HG02885 (cell line): ENCODE measurements at regions not wholly inside any gene's neighbourhood (a gene's known extent, or its start where the extent isn't known, plus 50 kb on each side); places are given as distances from the start of the nearest gene placed in this dataset.

Experiments used
- ATAC-seq: cut with Tn5 transposase; IDR thresholded peaks from one replicate; pipeline ENCODE4 v1.9.1; 2021; ENCODE audit warnings: mild to moderate bottlenecking; ENCODE audit not compliant: unreplicated experiment, poor library complexity

- no peak for ATAC-seq
Observed at GRCh38 chrX:46447384-46447783, 97.8 kb downstream of the ZNF674 start.

GRCh38 chrX:46446727-46447378 lies 98.4 kb downstream of the ZNF674 start:
- peak; percentile 92 for ATAC-seq

- no peak for ATAC-seq
Observed at GRCh38 chrX:46444011-46444410, 101.2 kb downstream of the ZNF674 start.

GRCh38 chrX:46436744-46437143 lies 108.5 kb downstream of the ZNF674 start:
- ATAC-seq: no peak

GRCh38 chrX:46433892-46434291 lies 111.3 kb downstream of the ZNF674 start:
- ATAC-seq: no peak

GRCh38 chrX:46408553-46409407 lies 136.4 kb downstream of the ZNF674 start:
- peak; percentile 41 for ATAC-seq

- ATAC-seq: no peak
Observed at GRCh38 chrX:46407753-46408130, 137.5 kb downstream of the ZNF674 start.

- ATAC-seq: no peak
Observed at GRCh38 chrX:46407036-46407752, 138.0 kb downstream of the ZNF674 start.

GRCh38 chrX:46404774-46405173 lies 140.4 kb downstream of the ZNF674 start:
- ATAC-seq: no peak

GRCh38 chrX:46400530-46401443 lies 144.4 kb downstream of the ZNF674 start:
- no peak for ATAC-seq

GRCh38 chrX:46398874-46399273 lies 146.3 kb downstream of the ZNF674 start:
- no peak for ATAC-seq

GRCh38 chrX:46398126-46398525 lies 147.1 kb downstream of the ZNF674 start:
- ATAC-seq: no peak

- ATAC-seq: no peak
Observed at GRCh38 chrX:46386511-46386910, 158.7 kb downstream of the ZNF674 start.

- ATAC-seq: no peak
Observed at GRCh38 chrX:46383006-46383405, 162.2 kb downstream of the ZNF674 start.

- ATAC-seq: no peak
Observed at GRCh38 chrX:46382595-46382994, 162.6 kb downstream of the ZNF674 start.

GRCh38 chrX:46381630-46382029 lies 163.6 kb downstream of the ZNF674 start:
- peak; percentile 82 for ATAC-seq

GRCh38 chrX:46380148-46380752 lies 165.0 kb downstream of the ZNF674 start:
- ATAC-seq: no peak

- no peak for ATAC-seq
Observed at GRCh38 chrX:46376246-46376885, 168.9 kb downstream of the ZNF674 start.

- ATAC-seq: no peak
Observed at GRCh38 chrX:46375831-46376230, 169.4 kb downstream of the ZNF674 start.
